Activated CD8-positive, alpha-beta memory T cell treated with anti-CD3 and anti-CD28 coated beads, Interleukin-2, amount 10 ng/mL, durations not matched to agents 7 days and 5 days (primary cell): ENCODE measurements at regions not wholly inside any gene's neighbourhood (a gene's known extent, or its start where the extent isn't known, plus 50 kb on each side); places are given as distances from the start of the nearest gene placed in this dataset.

Source experiments
- ATAC-seq: fragments of 150-1000 bp; cut with Tn5 transposase; one replicate; pipeline ENCODE4 v1.10.0; 2021; ENCODE audit warnings: moderate library complexity
- CTCF ChIA-PET: fragments of 350-600 bp; sonication (Branson Sonifier 250); formaldehyde crosslinking; loops from one replicate; lab custom pipeline; 2021; ENCODE audit warnings: antibody characterized with exemption; lab: Charles Lee
- DNase-seq: peaks from one replicate; pipeline ENCODE4 v3.0.0-alpha.2; 2020
- H3K27ac Mint-ChIP-seq: one replicate; pipeline ENCODE4 v1.8.0; 2021; ENCODE audit warnings: mild to moderate bottlenecking, mixed read lengths
- H3K27me3 Mint-ChIP-seq: one replicate; pipeline ENCODE4 v1.8.0; 2021; ENCODE audit warnings: mixed read lengths
- H3K36me3 Mint-ChIP-seq: one replicate; pipeline ENCODE4 v1.8.0; 2021; ENCODE audit warnings: mild to moderate bottlenecking, mixed read lengths
- H3K4me1 Mint-ChIP-seq: one replicate; pipeline ENCODE4 v1.8.0; 2021; ENCODE audit warnings: mixed read lengths
- H3K4me3 Mint-ChIP-seq: one replicate; pipeline ENCODE4 v1.8.0; 2021; ENCODE audit warnings: mild to moderate bottlenecking, moderate library complexity, mixed read lengths
- H3K9me3 Mint-ChIP-seq: one replicate; pipeline ENCODE4 v1.8.0; 2022; ENCODE audit warnings: low read depth, mixed read lengths

DNA sequence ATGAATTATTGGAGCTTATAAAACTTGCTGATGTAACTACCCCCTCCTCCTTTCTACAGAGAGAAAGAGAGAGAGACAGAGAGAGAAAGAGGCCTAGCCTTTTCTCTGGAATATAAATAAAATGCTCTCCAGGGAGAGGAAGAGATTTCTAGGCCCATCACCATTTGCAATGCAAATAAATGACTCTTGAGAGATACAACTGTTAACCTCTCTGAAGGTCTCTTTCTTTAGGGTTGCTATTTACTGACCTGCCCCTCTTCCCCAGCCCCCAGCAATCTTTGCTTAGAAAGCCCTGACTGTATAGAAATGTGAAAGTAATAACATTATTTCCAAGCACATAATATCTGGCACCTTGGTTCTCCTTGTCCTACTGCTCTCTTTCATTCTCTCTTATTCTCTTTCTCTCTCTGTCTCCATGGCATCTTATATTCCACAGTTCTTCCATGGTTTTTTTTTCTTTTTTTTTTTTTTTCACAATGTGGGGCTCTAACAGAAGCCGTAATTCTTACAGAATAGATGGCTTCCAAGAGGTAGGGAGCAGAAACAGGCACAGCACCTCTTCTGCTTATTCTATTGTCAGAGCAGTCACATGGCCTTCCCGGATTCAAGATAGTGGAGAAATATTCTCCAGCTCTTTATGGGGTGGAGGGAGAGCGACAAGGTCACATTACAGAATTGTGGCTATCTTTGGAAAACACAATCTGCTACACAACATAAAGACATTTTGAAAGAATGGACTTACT lies 1087.9 kb upstream of the NUDT12 start:
- no peak overlapping the region for H3K4me3 Mint-ChIP-seq

DNA sequence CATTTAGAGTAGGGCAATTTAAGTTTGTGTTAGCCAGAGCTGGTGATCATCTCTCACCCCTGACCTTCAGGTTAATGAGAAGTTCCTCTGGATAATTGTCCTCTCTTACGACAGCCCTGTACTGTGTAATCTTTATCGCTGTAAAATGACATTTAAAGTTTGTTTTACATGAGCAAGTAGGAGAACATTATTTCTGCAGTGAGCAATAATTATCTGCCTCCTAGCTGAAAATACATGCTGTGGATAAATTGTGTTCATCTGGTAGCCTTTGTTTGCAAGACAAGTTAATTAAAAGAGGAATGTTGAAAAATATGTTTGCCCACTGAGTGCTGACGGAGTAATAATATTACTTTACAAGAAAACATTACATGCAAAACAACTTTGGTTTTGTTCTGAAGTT lies 1083.8 kb upstream of the NUDT12 start:
- no peaks in the 10 kb centered on the region for H3K27me3 Mint-ChIP-seq
- no peak overlapping the region for H3K27ac Mint-ChIP-seq
- no peaks in the 10 kb centered on the region for H3K4me1 Mint-ChIP-seq
- no peak for ATAC-seq
- no peaks in the 10 kb centered on the region for H3K36me3 Mint-ChIP-seq
- CTCF ChIA-PET: no interaction called here
- H3K9me3 Mint-ChIP-seq: peaks cover 2% of the 10 kb centered on the region
- no peak for DNase-seq
- H3K4me3 Mint-ChIP-seq: no peak overlapping the region

More for the DNA sequence above, 1087.9 kb upstream of the NUDT12 start:
- Mint-ChIP-seq H3K27me3 (no peaks in the 10 kb centered on the region), H3K36me3 (no peaks in the 10 kb centered on the region), H3K9me3 (peaks cover 12% of the 10 kb centered on the region), H3K27ac (no peak overlapping the region), H3K4me1 (no peaks in the 10 kb centered on the region)
- CTCF ChIA-PET: no interaction called here
- ATAC-seq (no peak), DNase-seq (no peak)

GRCh38 chr5:104643320-104643719 lies 1080.7 kb upstream of the NUDT12 start:
- CTCF ChIA-PET: no interaction called here
- H3K27ac Mint-ChIP-seq: no peak overlapping the region
- no peaks in the 10 kb centered on the region for H3K4me1 Mint-ChIP-seq
- DNase-seq (no peak), ATAC-seq (no peak)
- H3K27me3 Mint-ChIP-seq: no peaks in the 10 kb centered on the region
- H3K9me3 Mint-ChIP-seq: peaks cover 2% of the 10 kb centered on the region
- H3K4me3 Mint-ChIP-seq: no peak overlapping the region
- no peaks in the 10 kb centered on the region for H3K36me3 Mint-ChIP-seq

GRCh38 chr5:104635227-104635626 lies 1072.6 kb upstream of the NUDT12 start:
- Mint-ChIP-seq H3K36me3 (no peaks in the 10 kb centered on the region), H3K4me3 (no peak overlapping the region), H3K4me1 (no peaks in the 10 kb centered on the region), H3K27me3 (no peaks in the 10 kb centered on the region), H3K9me3 (no peaks in the 10 kb centered on the region), H3K27ac (no peak overlapping the region)
- no peak for DNase-seq
- CTCF ChIA-PET: no interaction called here
- ATAC-seq: no peak

- CTCF ChIA-PET: no interaction called here
- Mint-ChIP-seq H3K9me3 (peaks cover 8% of the 10 kb centered on the region), H3K36me3 (no peaks in the 10 kb centered on the region), H3K4me1 (no peaks in the 10 kb centered on the region), H3K27me3 (no peaks in the 10 kb centered on the region), H3K4me3 (no peak overlapping the region), H3K27ac (no peak overlapping the region)
- DNase-seq (no peak), ATAC-seq (no peak)
Measured at GRCh38 chr5:104628911-104629310, 1066.3 kb upstream of the NUDT12 start.

- H3K9me3 Mint-ChIP-seq: peaks cover 8% of the 10 kb centered on the region
- H3K27ac Mint-ChIP-seq: no peak overlapping the region
- CTCF ChIA-PET: no interaction called here
- DNase-seq (no peak), ATAC-seq (no peak)
- H3K4me3 Mint-ChIP-seq: no peak overlapping the region
- no peaks in the 10 kb centered on the region for H3K36me3 Mint-ChIP-seq
- no peaks in the 10 kb centered on the region for H3K4me1 Mint-ChIP-seq
- H3K27me3 Mint-ChIP-seq: no peaks in the 10 kb centered on the region
Measured at GRCh38 chr5:104626122-104626521, 1063.5 kb upstream of the NUDT12 start.

DNA sequence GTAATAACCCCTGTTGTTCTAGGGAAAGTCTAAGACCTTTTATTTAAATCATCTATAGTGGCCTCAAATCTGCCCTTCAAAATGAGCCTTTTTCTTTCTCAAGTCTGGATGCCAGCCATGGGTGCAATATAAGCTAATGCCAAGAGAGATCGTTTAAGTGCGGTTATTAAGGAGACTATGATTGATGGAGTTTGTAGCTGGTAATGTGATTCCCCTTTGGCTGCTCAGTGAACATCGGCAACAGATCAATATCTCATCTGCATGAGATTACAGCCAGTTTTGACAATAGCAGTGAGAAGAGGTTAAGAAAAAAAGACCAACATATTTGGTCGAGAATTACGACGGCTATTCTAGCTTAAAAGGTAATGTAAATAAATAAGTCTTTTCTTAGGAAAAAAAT lies 1049.4 kb upstream of the NUDT12 start:
- Mint-ChIP-seq H3K27ac (no peak overlapping the region), H3K9me3 (peaks cover 12% of the 10 kb centered on the region), H3K36me3 (no peaks in the 10 kb centered on the region), H3K27me3 (no peaks in the 10 kb centered on the region), H3K4me3 (no peak overlapping the region), H3K4me1 (no peaks in the 10 kb centered on the region)
- ATAC-seq (no peak), DNase-seq (no peak)
- CTCF ChIA-PET: no interaction called here

GRCh38 chr5:104611135-104611767 lies 1048.7 kb upstream of the NUDT12 start:
- no peaks in the 10 kb centered on the region for H3K36me3 Mint-ChIP-seq
- H3K27me3 Mint-ChIP-seq: no peaks in the 10 kb centered on the region
- CTCF ChIA-PET: no interaction called here
- H3K4me3 Mint-ChIP-seq: no peak overlapping the region
- no peaks in the 10 kb centered on the region for H3K4me1 Mint-ChIP-seq
- ATAC-seq (no peak), DNase-seq (no peak)
- H3K27ac Mint-ChIP-seq: no peak overlapping the region
- H3K9me3 Mint-ChIP-seq: peaks cover 12% of the 10 kb centered on the region

DNA sequence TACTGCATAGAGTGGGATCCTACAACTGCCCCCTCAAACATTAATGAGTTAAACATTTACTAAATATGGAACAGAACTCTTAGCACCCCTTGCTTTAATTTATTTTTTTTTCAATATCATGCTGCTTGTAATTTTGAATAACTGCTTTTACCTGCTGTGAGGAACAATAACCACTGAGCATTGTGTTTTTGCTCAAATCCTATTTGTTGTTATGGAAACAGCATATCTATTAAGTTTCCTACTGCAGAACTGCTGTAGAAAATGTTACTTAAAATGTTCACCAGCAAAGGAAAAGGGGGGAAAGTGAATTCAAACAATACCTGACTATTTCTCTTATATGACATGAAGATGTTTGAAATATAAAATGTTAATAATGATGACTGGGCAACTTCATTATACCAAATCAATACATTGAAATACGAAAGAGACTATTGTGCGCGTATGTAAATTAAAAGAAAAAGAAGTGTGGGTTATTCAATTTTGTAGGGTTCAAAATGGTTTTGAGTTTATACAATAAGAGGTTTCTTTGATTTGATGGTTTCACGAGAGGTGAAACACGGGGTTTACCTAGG lies 1043.8 kb upstream of the NUDT12 start:
- H3K4me3 Mint-ChIP-seq: no peak overlapping the region
- DNase-seq (no peak), ATAC-seq (no peak)
- H3K27me3 Mint-ChIP-seq: no peaks in the 10 kb centered on the region
- CTCF ChIA-PET: no interaction called here
- H3K36me3 Mint-ChIP-seq: no peaks in the 10 kb centered on the region
- H3K9me3 Mint-ChIP-seq: peaks cover 7% of the 10 kb centered on the region
- H3K4me1 Mint-ChIP-seq: no peaks in the 10 kb centered on the region
- H3K27ac Mint-ChIP-seq: no peak overlapping the region

- CTCF ChIA-PET: no interaction called here
- no peaks in the 10 kb centered on the region for H3K4me1 Mint-ChIP-seq
- no peaks in the 10 kb centered on the region for H3K27me3 Mint-ChIP-seq
- DNase-seq (no peak), ATAC-seq (no peak)
- no peak overlapping the region for H3K4me3 Mint-ChIP-seq
- H3K9me3 Mint-ChIP-seq: peaks cover 8% of the 10 kb centered on the region
- no peak overlapping the region for H3K27ac Mint-ChIP-seq
- no peaks in the 10 kb centered on the region for H3K36me3 Mint-ChIP-seq
Measured at GRCh38 chr5:104599726-104600125, 1037.1 kb upstream of the NUDT12 start.

- H3K4me1 Mint-ChIP-seq: no peaks in the 10 kb centered on the region
- CTCF ChIA-PET: no interaction called here
- DNase-seq: no peak
- ATAC-seq: no peak
- peaks cover 6% of the 10 kb centered on the region for H3K9me3 Mint-ChIP-seq
- no peaks in the 10 kb centered on the region for H3K27me3 Mint-ChIP-seq
- H3K4me3 Mint-ChIP-seq: no peak overlapping the region
- no peaks in the 10 kb centered on the region for H3K36me3 Mint-ChIP-seq
- H3K27ac Mint-ChIP-seq: no peak overlapping the region
Measured at GRCh38 chr5:104598285-104598684, 1035.7 kb upstream of the NUDT12 start.

GRCh38 chr5:104594850-104595249 lies 1032.3 kb upstream of the NUDT12 start:
- H3K4me3 Mint-ChIP-seq: no peak overlapping the region
- no peaks in the 10 kb centered on the region for H3K36me3 Mint-ChIP-seq
- ATAC-seq (no peak), DNase-seq (no peak)
- CTCF ChIA-PET: no interaction called here
- no peaks in the 10 kb centered on the region for H3K27me3 Mint-ChIP-seq
- no peaks in the 10 kb centered on the region for H3K4me1 Mint-ChIP-seq
- peaks cover 12% of the 10 kb centered on the region for H3K9me3 Mint-ChIP-seq
- no peak overlapping the region for H3K27ac Mint-ChIP-seq

- H3K9me3 Mint-ChIP-seq: peaks cover 10% of the 10 kb centered on the region
- no peaks in the 10 kb centered on the region for H3K4me1 Mint-ChIP-seq
- CTCF ChIA-PET: no interaction called here
- no peaks in the 10 kb centered on the region for H3K36me3 Mint-ChIP-seq
- DNase-seq (no peak), ATAC-seq (no peak)
- H3K4me3 Mint-ChIP-seq: no peak overlapping the region
- no peaks in the 10 kb centered on the region for H3K27me3 Mint-ChIP-seq
- no peak overlapping the region for H3K27ac Mint-ChIP-seq
Measured at GRCh38 chr5:104576677-104577076, 1014.1 kb upstream of the NUDT12 start.
